Activated CD4-positive, alpha-beta T cell treated with anti-CD3 and anti-CD28 coated beads, Interleukin-2, amount 50 U/mL, for 48 hours (primary cell): ENCODE measurements at regions not wholly inside any gene's neighbourhood (a gene's known extent, or its start where the extent isn't known, plus 50 kb on each side); places are given as distances from the start of the nearest gene placed in this dataset.
"Not testable (repeated sequence)": the region's sequence is repeated elsewhere in the genome, so short reads cannot be mapped to it uniquely, and the experiment has no call there.

Source experiments
- DNase-seq, 2 experiments: peaks; one replicate each; pipeline ENCODE4 v3.0.0-alpha.2; 2020

- DNase-seq: no peak
These were observed 96.2 kb downstream of the VCPKMT start for GRCh38 chr14:50020184-50020583.

- DNase-seq: no peak
These were observed 95.6 kb downstream of the VCPKMT start for GRCh38 chr14:50020799-50021198.

- no peak for DNase-seq
These were observed 94.9 kb downstream of the VCPKMT start for GRCh38 chr14:50021261-50022031.

DNA sequence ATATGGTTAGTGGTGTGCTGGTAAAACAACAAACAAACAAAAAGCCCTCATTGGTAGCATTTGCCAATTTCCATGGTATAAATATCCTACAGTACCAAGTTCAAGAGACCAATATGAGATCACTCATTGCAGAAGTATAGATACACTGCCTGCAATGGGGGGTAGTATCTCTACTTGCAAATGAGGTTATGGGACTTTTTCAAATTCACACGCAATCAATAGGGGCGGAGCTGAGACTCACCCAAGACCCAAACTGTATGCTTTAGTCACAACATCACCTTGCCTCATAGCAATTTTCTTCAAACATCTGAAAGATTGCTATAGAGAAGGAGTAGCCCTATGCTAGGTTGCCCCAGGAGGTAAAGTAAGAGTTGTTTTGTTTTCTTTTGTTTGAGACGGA is 93.7 kb downstream of the VCPKMT start:
- DNase-seq: no peak

DNA sequence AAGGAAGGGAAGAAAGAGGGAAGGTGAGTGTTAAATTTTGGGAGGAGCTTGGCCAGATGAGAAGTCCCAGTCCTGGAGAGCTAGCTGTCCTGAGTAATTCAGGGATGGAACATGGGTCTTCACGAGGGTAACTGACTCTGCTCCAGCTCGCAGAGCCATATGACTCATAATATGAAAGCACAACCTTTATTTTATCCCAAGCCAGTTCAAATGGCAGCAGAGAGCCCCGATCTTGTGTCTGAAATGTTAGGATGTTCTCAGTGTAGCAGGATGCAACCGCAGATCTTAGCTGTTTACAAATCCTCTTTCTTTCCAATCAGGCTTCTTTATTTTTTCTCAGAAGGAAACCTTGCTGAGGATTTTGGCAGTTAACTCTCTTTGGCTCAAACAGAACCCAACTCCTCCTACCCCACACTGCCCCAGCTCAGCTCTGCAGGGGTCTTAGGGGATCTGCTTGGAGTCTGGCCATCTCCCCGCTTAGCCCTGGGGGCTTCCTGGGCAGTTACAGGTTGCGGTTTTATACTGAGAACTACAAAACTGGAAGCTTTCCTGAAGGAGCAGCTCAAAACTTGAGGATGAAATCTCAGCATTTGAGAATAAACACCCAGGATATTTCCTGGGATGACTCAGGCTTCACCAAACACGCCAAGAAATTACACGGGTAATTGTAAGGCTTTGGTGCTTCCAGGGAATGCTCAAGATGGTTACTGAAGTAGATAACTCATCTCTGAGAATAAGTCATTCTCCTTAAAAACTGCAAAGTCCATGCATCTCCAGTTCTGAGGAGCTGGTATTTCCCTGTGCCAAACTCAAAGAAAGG is 92.5 kb downstream of the VCPKMT start:
- no peak for DNase-seq

DNA sequence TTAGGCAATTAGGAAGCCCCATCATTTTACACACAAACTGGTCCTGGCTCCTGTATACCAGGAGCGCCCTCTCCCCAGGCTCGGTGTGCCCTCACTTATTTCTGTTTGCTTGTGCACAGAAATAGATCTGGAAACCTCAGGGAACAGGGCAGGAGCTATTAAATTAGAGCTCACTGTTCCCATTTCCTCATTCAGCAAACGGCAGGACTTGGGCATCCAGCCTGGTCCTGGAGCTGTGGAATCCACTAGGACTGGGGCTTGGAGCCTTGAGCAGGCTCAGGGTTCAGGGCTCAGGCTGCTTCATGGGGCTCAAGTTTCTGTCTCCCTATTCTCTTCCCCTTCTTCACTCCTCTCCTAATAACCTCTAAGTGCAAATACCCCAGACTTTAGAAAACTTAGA is 91.3 kb downstream of the VCPKMT start:
- no peak for DNase-seq

DNA sequence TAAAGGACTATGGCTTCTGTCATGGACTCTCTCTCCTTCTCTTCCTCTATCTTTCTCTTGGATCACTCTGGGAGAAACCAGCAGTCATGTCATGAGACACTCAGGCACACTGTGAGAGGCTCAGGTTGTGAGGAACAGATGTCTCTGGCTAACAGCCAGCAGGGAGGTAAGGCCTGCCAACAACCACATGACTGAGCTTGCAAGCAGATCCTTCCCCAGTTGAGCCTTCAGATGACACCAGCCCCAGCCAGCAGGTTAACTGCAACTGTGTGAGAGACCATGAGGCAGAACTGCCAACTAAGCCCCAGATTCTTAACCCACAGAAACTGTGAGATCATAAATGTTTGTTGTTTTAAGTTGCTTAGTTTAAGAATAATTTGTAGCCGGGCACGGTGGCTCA is 90.6 kb downstream of the VCPKMT start:
- DNase-seq: peak in 1 of 2 experiments; percentile 34

- DNase-seq: no peak
These were observed 90.0 kb downstream of the VCPKMT start for GRCh38 chr14:50026396-50026795.

DNA sequence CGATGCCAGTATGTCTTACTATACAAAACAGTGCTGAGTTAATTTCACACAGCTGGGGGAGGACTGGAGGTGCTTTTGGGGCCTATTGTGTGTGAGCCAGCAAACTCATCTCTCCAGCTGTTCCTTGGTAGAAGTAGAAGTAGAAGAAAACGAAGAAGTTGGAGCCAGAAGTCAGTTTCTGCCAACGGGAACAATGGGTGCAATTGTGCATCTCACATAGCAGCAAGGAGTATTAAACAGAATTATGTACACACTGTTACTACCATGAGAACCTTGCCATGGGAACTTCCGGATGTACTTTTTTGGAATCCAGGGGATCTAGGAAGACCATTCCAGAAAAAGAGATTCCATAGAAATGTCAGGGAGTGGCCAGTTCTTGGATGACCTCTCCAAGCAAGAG is 88.6 kb downstream of the VCPKMT start:
- no peak for DNase-seq

GRCh38 chr14:50028458-50028857 is 87.9 kb downstream of the VCPKMT start:
- DNase-seq: no peak

GRCh38 chr14:50030036-50030435 is 86.3 kb downstream of the VCPKMT start:
- no peak for DNase-seq

GRCh38 chr14:50030911-50031310 is 85.5 kb downstream of the VCPKMT start:
- not testable (repeated sequence) for DNase-seq

DNA sequence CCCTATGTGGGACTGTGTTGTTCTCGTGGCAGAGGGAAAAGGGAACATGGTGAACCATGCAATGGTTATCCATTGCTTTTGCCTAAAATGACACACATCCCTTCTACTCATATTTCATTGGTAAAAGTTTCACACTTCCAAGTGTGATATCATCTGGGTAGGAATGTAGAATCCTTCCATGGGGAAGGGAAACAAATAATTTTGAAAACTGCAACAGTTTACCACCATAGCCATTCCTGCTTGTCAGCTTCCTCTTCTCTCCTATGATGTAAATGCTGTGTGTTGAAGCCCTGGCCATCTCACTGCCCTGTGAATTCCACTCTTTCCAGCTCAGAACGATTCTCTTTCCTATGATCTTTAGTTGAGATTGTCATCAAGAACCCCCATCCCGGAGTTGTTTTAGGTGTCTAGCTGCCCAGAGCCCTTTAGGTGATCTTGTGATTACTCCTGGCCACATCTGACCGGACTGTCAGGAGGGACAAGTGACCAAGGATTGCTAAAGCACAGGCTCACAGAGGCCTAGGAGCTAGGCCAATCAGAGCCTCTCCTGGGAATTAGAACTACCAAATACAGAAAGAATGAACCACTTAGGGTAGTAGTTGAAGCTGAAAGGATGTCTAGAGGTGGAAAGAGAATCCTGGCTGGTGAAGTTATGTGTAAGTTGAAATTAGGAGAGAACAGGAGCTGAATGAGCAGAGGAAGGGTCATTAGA is 84.6 kb downstream of the VCPKMT start:
- no peak for DNase-seq

DNA sequence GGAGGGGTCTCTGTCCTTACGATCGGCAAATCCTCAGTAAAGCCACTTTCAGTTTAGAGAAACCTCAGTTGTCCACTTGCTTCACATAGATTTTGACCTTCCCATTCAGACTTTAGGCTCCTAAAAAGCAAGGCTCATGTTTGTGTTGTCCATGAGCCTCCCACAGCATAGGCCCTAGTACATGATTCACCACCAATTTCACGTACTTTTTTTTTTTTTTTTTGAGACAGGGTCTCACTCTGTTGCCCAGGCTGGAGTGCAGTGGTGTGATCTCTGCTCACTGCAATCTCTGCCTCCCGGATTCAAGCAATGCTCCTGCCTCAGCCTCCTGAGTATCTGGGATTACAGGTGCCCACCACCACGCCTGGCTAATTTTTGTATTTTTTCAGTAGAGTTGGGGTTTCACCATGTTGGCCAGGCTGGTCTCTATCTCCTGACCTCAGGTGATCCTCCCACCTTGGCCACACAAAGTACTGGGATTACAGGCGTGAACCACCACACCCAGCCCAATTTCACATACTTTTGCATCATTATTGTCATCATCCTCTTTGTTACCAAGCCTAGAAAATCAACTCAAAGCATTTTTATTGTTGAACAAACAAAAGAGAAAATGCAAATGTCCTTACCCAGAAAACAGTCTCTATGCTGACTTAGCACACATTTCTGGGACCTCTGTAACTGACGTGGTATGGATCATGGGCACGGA is 83.8 kb downstream of the VCPKMT start:
- DNase-seq: not testable (repeated sequence)

DNA sequence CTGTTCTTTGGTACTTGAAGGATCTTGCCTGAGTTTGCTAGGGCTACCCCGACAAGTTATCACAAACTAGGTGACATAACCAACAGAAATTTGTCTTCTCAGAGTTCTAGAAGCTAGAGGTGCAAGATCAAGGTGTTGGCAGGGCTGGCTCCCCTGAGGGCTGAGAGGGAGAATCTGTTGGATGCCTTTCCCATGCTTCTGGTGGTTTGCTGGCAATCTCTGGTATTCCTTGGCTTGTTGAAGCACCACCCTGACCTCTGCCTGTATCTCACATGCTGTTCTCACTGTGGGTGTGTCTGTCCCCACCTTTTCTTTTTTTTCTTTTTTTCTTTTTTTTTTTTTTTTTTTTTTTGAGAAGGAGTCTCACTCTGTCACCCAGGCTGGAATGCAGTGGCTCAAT is 81.2 kb downstream of the VCPKMT start:
- DNase-seq: no peak

GRCh38 chr14:50036211-50036610 is 80.2 kb downstream of the VCPKMT start:
- no peak for DNase-seq

- no peak for DNase-seq
These were observed 79.7 kb downstream of the VCPKMT start for GRCh38 chr14:50036637-50037036.

GRCh38 chr14:50037240-50037639 is 79.1 kb downstream of the VCPKMT start:
- DNase-seq: no peak

GRCh38 chr14:50037852-50038251 is 78.5 kb downstream of the VCPKMT start:
- DNase-seq: peak in 1 of 2 experiments; percentile 49

DNA sequence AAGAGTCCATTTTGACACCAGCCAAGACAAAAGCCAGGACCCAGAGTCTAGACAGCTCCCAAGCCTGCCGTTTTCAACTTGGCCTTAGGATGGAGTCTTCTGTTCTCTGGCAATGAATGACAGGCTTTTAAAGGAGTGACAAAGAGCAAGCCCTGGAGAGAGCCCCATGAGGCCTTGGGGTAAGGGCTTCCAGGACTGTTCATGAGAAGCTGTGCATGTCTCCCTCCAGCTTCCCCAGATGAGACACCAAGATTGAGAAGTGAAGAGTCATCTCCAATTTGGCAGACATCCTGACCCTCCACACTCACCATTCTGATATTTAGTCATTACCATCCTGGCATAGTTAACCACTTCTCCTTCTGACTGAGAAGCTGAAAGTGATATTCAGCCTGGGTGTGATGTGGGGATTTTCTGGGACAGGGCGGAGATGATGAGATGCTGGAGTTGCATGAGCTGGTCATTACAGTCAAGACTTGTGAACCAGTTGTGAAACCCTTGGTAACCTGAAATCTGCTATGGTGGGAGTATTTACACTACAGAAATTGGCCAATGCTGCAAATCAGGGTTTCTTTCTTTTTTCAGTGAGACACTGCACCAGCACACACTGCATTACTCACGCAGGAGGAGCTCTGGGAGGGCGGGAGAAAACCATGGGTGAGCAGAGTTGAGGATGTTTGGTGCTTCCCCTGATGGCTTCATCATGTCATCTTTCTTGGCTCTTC is 77.8 kb downstream of the VCPKMT start:
- DNase-seq: peak; percentile 76 to 84

DNA sequence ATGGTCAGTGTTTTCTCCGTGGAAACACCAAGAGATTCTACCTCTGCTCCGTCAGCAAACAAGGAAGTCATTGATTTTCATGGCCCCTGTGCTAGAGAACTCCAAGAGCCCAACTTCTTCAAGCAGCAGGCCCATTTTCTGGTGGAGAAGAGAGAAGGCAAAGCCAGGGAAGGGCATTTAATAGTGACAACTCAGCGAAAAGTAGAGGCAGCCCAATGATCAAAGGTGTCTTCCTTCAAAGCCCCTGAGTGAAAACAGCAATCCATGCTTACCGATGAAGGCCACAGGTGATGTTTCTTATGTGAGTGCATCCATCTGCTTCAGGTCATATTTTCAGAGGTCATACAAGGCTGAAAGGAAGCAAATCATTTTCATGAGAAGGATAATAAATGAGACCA is 77.3 kb downstream of the VCPKMT start:
- no peak for DNase-seq

- peak; percentile 49 to 61 for DNase-seq
These were observed 76.5 kb downstream of the VCPKMT start for GRCh38 chr14:50039734-50040400.
